ENCODE measurements at regions not wholly inside any gene's neighbourhood (a gene's known extent, or its start where the extent isn't known, plus 50 kb on each side); places are given as distances from the start of the nearest gene placed in this dataset.

- 42% methylated on average over 8 of the region's 8 CpGs for WGBS, 2 experiments (ENCODE audit: low coverage in 1 of 2, low lambda C conversion rate in 2 of 2, missing lambda C conversion rate in 2 of 2)
- Histone ChIP-seq H3K36me3 (ENCODE audit: low read depth) (peaks cover 46% of the 10 kb centered on the region; the same call in 1 of the 2 replicates), H3K27me3 (replicated peaks; ENCODE audit: insufficient read depth) (no peaks in the 10 kb centered on the region), H3K4me1 (ENCODE audit: insufficient read depth) (peaks cover 56% of the 10 kb centered on the region), H3K27ac (peak overlapping the region; percentile 94), H3K9me2 (ENCODE audit: insufficient read depth) (no peaks in the 10 kb centered on the region), H4K20me1 (ENCODE audit: insufficient read depth) (no peaks in the 10 kb centered on the region), H3K4me3 (no peak overlapping the region), H2AFZ (no peak overlapping the region), H3K9me3 (ENCODE audit: low read depth) (no peaks in the 10 kb centered on the region), H3K9ac (peak overlapping the region; percentile 77), H3K4me2 (ENCODE audit: unreplicated experiment) (peak overlapping the region; percentile 59), H3K79me2 (ENCODE audit: insufficient read depth) (peaks cover 88% of the 10 kb centered on the region), H3F3A (ENCODE audit: insufficient read depth) (peaks cover 69% of the 10 kb centered on the region)
- TF ChIP-seq EZH2 (IDR thresholded peaks at IDR 0.05; ENCODE audit: insufficient read depth, poor library complexity, severe bottlenecking) (no peak), EZH2phosphoT487 (IDR thresholded peaks at IDR 0.05; ENCODE audit: insufficient read depth, low read depth) (no peak)
- DNase-seq = no peak
- in situ Hi-C loops (cut with MboI) = no loop called here
Measured at GRCh38 chr12:124380796-124381455, 86.0 kb downstream of the RFLNA start.

- H3K9me3 ChIP-seq (ENCODE audit: low read depth) = no peaks in the 10 kb centered on the region
- peak overlapping the region; percentile 94 for H3K27ac ChIP-seq
- H3K4me2 ChIP-seq (ENCODE audit: unreplicated experiment) = peak overlapping the region; percentile 59
- peak; percentile 97 for DNase-seq
- no peaks in the 10 kb centered on the region for H3K27me3 ChIP-seq (replicated peaks; ENCODE audit: insufficient read depth)
- peaks cover 88% of the 10 kb centered on the region for H3K79me2 ChIP-seq (ENCODE audit: insufficient read depth)
- no peak overlapping the region for H3K4me3 ChIP-seq
- H3K9ac ChIP-seq = peak overlapping the region; percentile 77
- 3 to 5% methylated on average over 29 to 30 of the region's 31 CpGs for WGBS, 2 experiments (ENCODE audit: low coverage in 1 of 2, low lambda C conversion rate in 2 of 2, missing lambda C conversion rate in 2 of 2)
- peaks cover 46% of the 10 kb centered on the region; the same call in 1 of the 2 replicates for H3K36me3 ChIP-seq (ENCODE audit: low read depth)
- H2AFZ ChIP-seq = no peak overlapping the region
- H3K9me2 ChIP-seq (ENCODE audit: insufficient read depth) = no peaks in the 10 kb centered on the region
- peaks cover 71% of the 10 kb centered on the region for H3F3A ChIP-seq (ENCODE audit: insufficient read depth)
- H3K4me1 ChIP-seq (ENCODE audit: insufficient read depth) = peaks cover 48% of the 10 kb centered on the region
- in situ Hi-C loops (cut with MboI) = no loop called here
- no peaks in the 10 kb centered on the region for H4K20me1 ChIP-seq (ENCODE audit: insufficient read depth)
- no peak for TF ChIP-seq EZH2phosphoT487 (IDR thresholded peaks at IDR 0.05; ENCODE audit: insufficient read depth, low read depth)
- no peak for TF ChIP-seq EZH2 (IDR thresholded peaks at IDR 0.05; ENCODE audit: insufficient read depth, poor library complexity, severe bottlenecking)
Measured at GRCh38 chr12:124379938-124380754, 85.3 kb downstream of the RFLNA start.

GRCh38 chr12:124379379-124379937 lies 84.6 kb downstream of the RFLNA start:
- Histone ChIP-seq H4K20me1 (ENCODE audit: insufficient read depth) (no peaks in the 10 kb centered on the region), H3F3A (ENCODE audit: insufficient read depth) (peaks cover 69% of the 10 kb centered on the region), H3K4me1 (ENCODE audit: insufficient read depth) (peaks cover 41% of the 10 kb centered on the region), H3K4me2 (ENCODE audit: unreplicated experiment) (peak overlapping the region; percentile 59), H3K9me2 (ENCODE audit: insufficient read depth) (no peaks in the 10 kb centered on the region), H3K36me3 (ENCODE audit: low read depth) (peaks cover 42% of the 10 kb centered on the region; the same call in 1 of the 2 replicates), H2AFZ (no peak overlapping the region), H3K4me3 (no peak overlapping the region), H3K9me3 (ENCODE audit: low read depth) (no peaks in the 10 kb centered on the region), H3K27ac (peak overlapping the region; percentile 94), H3K9ac (peak overlapping the region; percentile 77), H3K79me2 (ENCODE audit: insufficient read depth) (peaks cover 88% of the 10 kb centered on the region), H3K27me3 (replicated peaks; ENCODE audit: insufficient read depth) (no peaks in the 10 kb centered on the region)
- TF ChIP-seq EZH2phosphoT487 (IDR thresholded peaks at IDR 0.05; ENCODE audit: insufficient read depth, low read depth) (no peak), EZH2 (IDR thresholded peaks at IDR 0.05; ENCODE audit: insufficient read depth, poor library complexity, severe bottlenecking) (no peak)
- no peak for DNase-seq
- 35 to 43% methylated on average over 16 to 17 of the region's 17 CpGs for WGBS, 2 experiments (ENCODE audit: low coverage in 1 of 2, low lambda C conversion rate in 2 of 2, missing lambda C conversion rate in 2 of 2)
- in situ Hi-C loops (cut with MboI) = no loop called here

- peak overlapping the region; percentile 77 for H3K9ac ChIP-seq
- H3K36me3 ChIP-seq (ENCODE audit: low read depth) = peaks cover 39% of the 10 kb centered on the region; the same call in 1 of the 2 replicates
- in situ Hi-C loops (cut with MboI) = no loop called here
- peaks cover 64% of the 10 kb centered on the region for H3F3A ChIP-seq (ENCODE audit: insufficient read depth)
- TF ChIP-seq EZH2phosphoT487 (IDR thresholded peaks at IDR 0.05; ENCODE audit: insufficient read depth, low read depth) (no peak), EZH2 (IDR thresholded peaks at IDR 0.05; ENCODE audit: insufficient read depth, poor library complexity, severe bottlenecking) (no peak)
- H3K27ac ChIP-seq = peak overlapping the region; percentile 94
- H3K9me2 ChIP-seq (ENCODE audit: insufficient read depth) = no peaks in the 10 kb centered on the region
- H3K4me2 ChIP-seq (ENCODE audit: unreplicated experiment) = no peak overlapping the region
- H3K27me3 ChIP-seq (replicated peaks; ENCODE audit: insufficient read depth) = no peaks in the 10 kb centered on the region
- peaks cover 88% of the 10 kb centered on the region for H3K79me2 ChIP-seq (ENCODE audit: insufficient read depth)
- no peaks in the 10 kb centered on the region for H3K9me3 ChIP-seq (ENCODE audit: low read depth)
- H3K4me1 ChIP-seq (ENCODE audit: insufficient read depth) = peaks cover 37% of the 10 kb centered on the region
- H2AFZ ChIP-seq = no peak overlapping the region
- H3K4me3 ChIP-seq = no peak overlapping the region
- DNase-seq = no peak
- WGBS, 2 experiments (ENCODE audit: low coverage in 1 of 2, low lambda C conversion rate in 2 of 2, missing lambda C conversion rate in 2 of 2) = 87% methylated on average over 13 of the region's 13 CpGs
- H4K20me1 ChIP-seq (ENCODE audit: insufficient read depth) = no peaks in the 10 kb centered on the region
Measured at GRCh38 chr12:124378926-124379325, 84.0 kb downstream of the RFLNA start.

Measured in GM23248 (cell line).